ENCODE measurements at regions not wholly inside any gene's neighbourhood (a gene's known extent, or its start where the extent isn't known, plus 50 kb on each side); places are given as distances from the start of the nearest gene placed in this dataset.

- TF ChIP-seq CTCF (IDR thresholded peaks at IDR 0.05; ENCODE audit: low read length) = no peak
- TF ChIP-seq EZH2 (IDR thresholded peaks at IDR 0.05; ENCODE audit: borderline replicate concordance, low read length) = no peak
Measured at GRCh38 chr2:16238001-16238761, 297.8 kb downstream of the MYCN start.
